Liver (tissue), 8 donors: ENCODE measurements at regions not wholly inside any gene's neighbourhood (a gene's known extent, or its start where the extent isn't known, plus 50 kb on each side); places are given as distances from the start of the nearest gene placed in this dataset.

Experiments used
- DNase-seq: peaks from one replicate; pipeline ENCODE4 v3.0.0-alpha.2; 2017; ENCODE audit warnings: low spot score
- H3K27ac ChIP-seq, 2 donors: one replicate each; pipeline ENCODE4 v1.7.0; 2013; ENCODE audit warnings: inconsistent platforms in 2 of 2, low read length in 2 of 2, control low read depth in 1 of 2, low read depth in 1 of 2, mild to moderate bottlenecking in 1 of 2
- H3K27me3 ChIP-seq, 4 donors: one replicate each; pipeline versions ENCODE4 v1.6.1 to v1.7.0; 2013; ENCODE audit warnings: low read length in 3 of 4, inconsistent platforms in 1 of 4, mild to moderate bottlenecking in 1 of 4, moderate library complexity in 1 of 4; ENCODE audit not compliant: control insufficient read depth in 4 of 4, insufficient read depth in 4 of 4
- H3K36me3 ChIP-seq, 4 donors: one replicate each; pipeline versions ENCODE4 v1.6.1 to v1.7.0; 2013; ENCODE audit warnings: low read length in 3 of 4, mild to moderate bottlenecking in 3 of 4, low read depth in 1 of 4, moderate library complexity in 1 of 4; ENCODE audit not compliant: control insufficient read depth in 4 of 4, insufficient read depth in 3 of 4
- H3K4me1 ChIP-seq, 4 donors: one replicate each; pipeline versions ENCODE4 v1.6.1 to v1.7.0; 2013; ENCODE audit warnings: low read length in 3 of 4, mild to moderate bottlenecking in 3 of 4, moderate library complexity in 1 of 4; ENCODE audit not compliant: control insufficient read depth in 4 of 4, insufficient read depth in 4 of 4
- H3K4me3 ChIP-seq, 3 donors: one replicate each; pipeline versions ENCODE4 v1.6.1 to v1.7.0; 2013; ENCODE audit warnings: low read length in 3 of 3, control low read depth in 1 of 3, low read depth in 1 of 3, mild to moderate bottlenecking in 1 of 3
- H3K9ac ChIP-seq, 2 donors: one replicate each; pipeline ENCODE4 v1.7.0; 2013; ENCODE audit warnings: low read length in 2 of 2, mild to moderate bottlenecking in 2 of 2, moderate library complexity in 2 of 2, control low read depth in 1 of 2, low read depth in 1 of 2
- H3K9me3 ChIP-seq, 4 donors: one replicate each; pipeline versions ENCODE4 v1.6.1 to v1.7.0; 2013; ENCODE audit warnings: low read length in 3 of 4; ENCODE audit not compliant: control insufficient read depth in 4 of 4
- EGR1 ChIP-seq, 2 donors: IDR thresholded peaks; 2 replicates each; pipeline ENCODE4 v1.6.1; 2016 to 2018; ENCODE audit warnings: antibody characterized with exemption in 2 of 2, low read depth in 2 of 2
- FOXA1 ChIP-seq: IDR thresholded peaks from 2 replicates; pipeline ENCODE4 v1.6.1; 2016; ENCODE audit warnings: antibody characterized with exemption
- FOXA2 ChIP-seq: IDR thresholded peaks from 2 replicates; pipeline ENCODE4 v1.6.1; 2016; ENCODE audit warnings: antibody characterized with exemption
- HNF4A ChIP-seq, 2 donors: conservative IDR thresholded peaks; 2 replicates each; pipeline ENCODE4 v1.6.1; 2016; ENCODE audit warnings: antibody characterized with exemption in 2 of 2, mild to moderate bottlenecking in 2 of 2
- JUND ChIP-seq, 2 donors: IDR thresholded peaks; 2 replicates each; pipeline ENCODE4 v1.6.1; 2016; ENCODE audit warnings: antibody characterized with exemption in 2 of 2
- MAX ChIP-seq: IDR thresholded peaks from 2 replicates; pipeline ENCODE4 v1.6.1; 2016; ENCODE audit warnings: antibody characterized with exemption
- RXRA ChIP-seq, 2 donors: IDR thresholded peaks; 2 replicates each; pipeline ENCODE4 v1.6.1; 2017 to 2018; ENCODE audit warnings: antibody characterized with exemption in 2 of 2, mild to moderate bottlenecking in 1 of 2
- SP1 ChIP-seq: IDR thresholded peaks from 2 replicates; pipeline ENCODE4 v1.6.1; 2018; ENCODE audit warnings: antibody characterized with exemption, mild to moderate bottlenecking
- YY1 ChIP-seq: IDR thresholded peaks from 2 replicates; pipeline ENCODE4 v1.6.1; 2016; ENCODE audit warnings: antibody characterized with exemption, mild to moderate bottlenecking
- ZBTB33 ChIP-seq: IDR thresholded peaks from 2 replicates; pipeline ENCODE4 v1.6.1; 2016; ENCODE audit warnings: antibody characterized with exemption
- whole genome bisulfite sequencing: extraction: QIAGEN DNeasy Blood & Tissue Kit; methylation state at CpG from one replicate; pipeline ENCODE4 v1.1.7; 2013; 5-methylcytosine and 5-hydroxymethylcytosine counted together
- TF ChIP-seq, protein P1 (sequence below): fragments of 150-350 bp; IDR thresholded peaks from 2 replicates; pipeline ENCODE4 v1.5.1; 2017; ENCODE audit warnings: improper control_type of control experiment, low read depth, low read length; ENCODE audit not compliant: missing input control
- TF ChIP-seq, protein P2 (sequence below): IDR thresholded peaks from 2 replicates; pipeline ENCODE4 v1.6.1; 2016; ENCODE audit warnings: antibody characterized with exemption, mild to moderate bottlenecking
- donor health status: healthy.
- donor health status: healthy.
- donor health status: healthy.
- donor health status: healthy.
- donor health status: healthy.

DNA sequence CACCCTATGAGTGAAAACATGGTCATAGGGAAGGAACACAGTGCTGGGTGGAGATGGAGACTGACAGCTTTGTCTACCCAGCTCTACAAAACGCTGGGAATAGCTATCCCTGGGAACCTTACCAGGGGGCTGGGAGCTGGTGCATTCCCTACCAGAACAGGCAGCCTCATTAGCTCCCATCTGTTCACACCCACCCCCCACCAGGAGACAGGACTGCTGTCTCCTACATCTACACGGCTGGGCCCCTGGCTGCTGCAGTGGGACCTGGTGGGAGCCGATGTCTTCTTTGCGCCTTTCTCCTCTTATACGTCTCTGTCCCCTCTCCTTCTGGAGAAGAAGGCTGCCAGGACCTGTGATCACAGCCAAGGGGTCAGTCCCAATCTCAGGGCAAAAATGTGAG lies 90.8 kb downstream of the UQCRFS1 start:
- no peak overlapping the region for H3K9ac ChIP-seq
- no peak overlapping the region for H3K4me3 ChIP-seq
- WGBS: 79% methylated on average over 5 of the region's 5 CpGs
- H3K27me3 ChIP-seq: no peaks in the 10 kb centered on the region
- no peaks in the 10 kb centered on the region for H3K9me3 ChIP-seq
- no peak for DNase-seq
- H3K27ac ChIP-seq: no peak overlapping the region
- no peaks in the 10 kb centered on the region for H3K4me1 ChIP-seq
- no peaks in the 10 kb centered on the region for H3K36me3 ChIP-seq
- TF ChIP-seq RXRA (IDR thresholded peaks at IDR 0.05) (no peak), SP1 (no peak), FOXA2 (no peak), YY1 (no peak), EGR1 (IDR thresholded peaks at IDR 0.05; ENCODE audit: low read depth in 2 of 2) (no peak)
- TF ChIP-seq, protein P1, sequence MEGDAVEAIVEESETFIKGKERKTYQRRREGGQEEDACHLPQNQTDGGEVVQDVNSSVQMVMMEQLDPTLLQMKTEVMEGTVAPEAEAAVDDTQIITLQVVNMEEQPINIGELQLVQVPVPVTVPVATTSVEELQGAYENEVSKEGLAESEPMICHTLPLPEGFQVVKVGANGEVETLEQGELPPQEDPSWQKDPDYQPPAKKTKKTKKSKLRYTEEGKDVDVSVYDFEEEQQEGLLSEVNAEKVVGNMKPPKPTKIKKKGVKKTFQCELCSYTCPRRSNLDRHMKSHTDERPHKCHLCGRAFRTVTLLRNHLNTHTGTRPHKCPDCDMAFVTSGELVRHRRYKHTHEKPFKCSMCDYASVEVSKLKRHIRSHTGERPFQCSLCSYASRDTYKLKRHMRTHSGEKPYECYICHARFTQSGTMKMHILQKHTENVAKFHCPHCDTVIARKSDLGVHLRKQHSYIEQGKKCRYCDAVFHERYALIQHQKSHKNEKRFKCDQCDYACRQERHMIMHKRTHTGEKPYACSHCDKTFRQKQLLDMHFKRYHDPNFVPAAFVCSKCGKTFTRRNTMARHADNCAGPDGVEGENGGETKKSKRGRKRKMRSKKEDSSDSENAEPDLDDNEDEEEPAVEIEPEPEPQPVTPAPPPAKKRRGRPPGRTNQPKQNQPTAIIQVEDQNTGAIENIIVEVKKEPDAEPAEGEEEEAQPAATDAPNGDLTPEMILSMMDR: no peak
- TF ChIP-seq, protein P2, sequence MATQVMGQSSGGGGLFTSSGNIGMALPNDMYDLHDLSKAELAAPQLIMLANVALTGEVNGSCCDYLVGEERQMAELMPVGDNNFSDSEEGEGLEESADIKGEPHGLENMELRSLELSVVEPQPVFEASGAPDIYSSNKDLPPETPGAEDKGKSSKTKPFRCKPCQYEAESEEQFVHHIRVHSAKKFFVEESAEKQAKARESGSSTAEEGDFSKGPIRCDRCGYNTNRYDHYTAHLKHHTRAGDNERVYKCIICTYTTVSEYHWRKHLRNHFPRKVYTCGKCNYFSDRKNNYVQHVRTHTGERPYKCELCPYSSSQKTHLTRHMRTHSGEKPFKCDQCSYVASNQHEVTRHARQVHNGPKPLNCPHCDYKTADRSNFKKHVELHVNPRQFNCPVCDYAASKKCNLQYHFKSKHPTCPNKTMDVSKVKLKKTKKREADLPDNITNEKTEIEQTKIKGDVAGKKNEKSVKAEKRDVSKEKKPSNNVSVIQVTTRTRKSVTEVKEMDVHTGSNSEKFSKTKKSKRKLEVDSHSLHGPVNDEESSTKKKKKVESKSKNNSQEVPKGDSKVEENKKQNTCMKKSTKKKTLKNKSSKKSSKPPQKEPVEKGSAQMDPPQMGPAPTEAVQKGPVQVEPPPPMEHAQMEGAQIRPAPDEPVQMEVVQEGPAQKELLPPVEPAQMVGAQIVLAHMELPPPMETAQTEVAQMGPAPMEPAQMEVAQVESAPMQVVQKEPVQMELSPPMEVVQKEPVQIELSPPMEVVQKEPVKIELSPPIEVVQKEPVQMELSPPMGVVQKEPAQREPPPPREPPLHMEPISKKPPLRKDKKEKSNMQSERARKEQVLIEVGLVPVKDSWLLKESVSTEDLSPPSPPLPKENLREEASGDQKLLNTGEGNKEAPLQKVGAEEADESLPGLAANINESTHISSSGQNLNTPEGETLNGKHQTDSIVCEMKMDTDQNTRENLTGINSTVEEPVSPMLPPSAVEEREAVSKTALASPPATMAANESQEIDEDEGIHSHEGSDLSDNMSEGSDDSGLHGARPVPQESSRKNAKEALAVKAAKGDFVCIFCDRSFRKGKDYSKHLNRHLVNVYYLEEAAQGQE: no peak

DNA sequence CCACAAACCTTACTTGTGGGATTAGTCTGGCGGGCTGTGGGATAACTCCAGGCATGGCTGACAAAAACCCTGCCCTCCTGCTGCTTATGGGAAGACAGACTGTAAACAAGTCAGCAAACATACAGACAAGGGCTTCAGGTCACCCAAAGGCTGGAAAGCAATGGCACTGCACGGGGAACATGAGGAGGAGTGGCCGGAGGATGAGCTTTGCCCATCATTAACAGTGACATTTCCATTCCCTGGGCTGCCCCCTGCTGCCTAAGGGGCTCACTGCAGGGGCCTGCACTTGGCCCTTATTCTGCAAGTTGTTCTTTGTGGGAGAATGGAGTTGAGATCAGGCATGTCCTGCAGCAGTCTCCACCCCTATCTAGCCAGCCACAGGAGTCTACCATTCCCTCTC lies 91.3 kb downstream of the UQCRFS1 start:
- TF ChIP-seq JUND (IDR thresholded peaks at IDR 0.05): no peak
- TF ChIP-seq ZBTB33: no peak
- TF ChIP-seq MAX: no peak
- no peak for TF ChIP-seq FOXA1
- TF ChIP-seq FOXA2: no peak
- TF ChIP-seq YY1: no peak
- no peak for TF ChIP-seq EGR1 (IDR thresholded peaks at IDR 0.05; ENCODE audit: low read depth in 2 of 2)
- no peak for TF ChIP-seq HNF4A (conservative IDR thresholded peaks at IDR 0.05)
- no peak for DNase-seq
- 26% methylated on average over 3 of the region's 3 CpGs for whole genome bisulfite sequencing

More for the DNA sequence above, 91.3 kb downstream of the UQCRFS1 start:
- no peak overlapping the region for H3K9ac ChIP-seq
- H3K27ac ChIP-seq: no peak overlapping the region
- no peaks in the 10 kb centered on the region for H3K36me3 ChIP-seq
- H3K4me1 ChIP-seq: no peaks in the 10 kb centered on the region
- H3K4me3 ChIP-seq: no peak overlapping the region
- no peaks in the 10 kb centered on the region for H3K27me3 ChIP-seq
- no peaks in the 10 kb centered on the region for H3K9me3 ChIP-seq
